Tibial artery (tissue), 4 donors: ENCODE measurements at regions not wholly inside any gene's neighbourhood (a gene's known extent, or its start where the extent isn't known, plus 50 kb on each side); places are given as distances from the start of the nearest gene placed in this dataset.

Source experiments
- DNase-seq, 2 donors: peaks; one replicate each; pipeline ENCODE4 v3.0.0-alpha.2; 2019
- H3K27ac ChIP-seq, 2 donors: fragments of 200-600 bp; sonication (generic) in 1 of 2; 1 replicate in 1 of 2; 2 replicates in 1 of 2; pipeline ENCODE4 v1.5.1; 2018 to 2019; ENCODE audit warnings: mild to moderate bottlenecking in 1 of 2
- H3K27me3 ChIP-seq, 2 donors: fragments of 200-600 bp; sonication (generic) in 1 of 2; one replicate each; pipeline versions ENCODE4 v1.5.1 to v1.6.0; 2016 to 2019
- H3K36me3 ChIP-seq, 3 donors: fragments of 200-600 bp; sonication (generic) in 2 of 3; one replicate each; pipeline ENCODE4 v1.5.1; 2016 to 2019; ENCODE audit warnings: mild to moderate bottlenecking in 2 of 3
- H3K4me1 ChIP-seq, 4 donors: fragments of 200-600 bp; sonication (generic) in 2 of 4; 1 replicate in 3 of 4; 2 replicates in 1 of 4; pipeline ENCODE4 v1.5.1; 2016 to 2019
- H3K4me3 ChIP-seq, 2 donors: fragments of 200-600 bp; sonication (generic) in 1 of 2; 1 replicate in 1 of 2; 2 replicates in 1 of 2; pipeline ENCODE4 v1.5.1; 2018 to 2019; ENCODE audit warnings: mild to moderate bottlenecking in 2 of 2
- H3K9me3 ChIP-seq, 3 donors: fragments of 200-600 bp; sonication (generic) in 1 of 3; one replicate each; pipeline ENCODE4 v1.5.1; 2016 to 2019
- intact Hi-C: fragments of 100-400 bp; cut with DNase I; formaldehyde crosslinking; loops from one replicate; pipeline ENCODE4 v1.15.0; 2023; ENCODE audit warnings: low total_unique reads
- TF ChIP-seq, protein P1 (sequence below), 2 experiments: fragments of 200-600 bp in 1 of 2; fragments of 450-650 bp in 1 of 2; IDR thresholded peaks; one replicate each; pipeline ENCODE4 v1.5.1; 2017 to 2019; ENCODE audit warnings: antibody characterized with exemption in 2 of 2, mild to moderate bottlenecking in 1 of 2, moderate library complexity in 1 of 2

DNA sequence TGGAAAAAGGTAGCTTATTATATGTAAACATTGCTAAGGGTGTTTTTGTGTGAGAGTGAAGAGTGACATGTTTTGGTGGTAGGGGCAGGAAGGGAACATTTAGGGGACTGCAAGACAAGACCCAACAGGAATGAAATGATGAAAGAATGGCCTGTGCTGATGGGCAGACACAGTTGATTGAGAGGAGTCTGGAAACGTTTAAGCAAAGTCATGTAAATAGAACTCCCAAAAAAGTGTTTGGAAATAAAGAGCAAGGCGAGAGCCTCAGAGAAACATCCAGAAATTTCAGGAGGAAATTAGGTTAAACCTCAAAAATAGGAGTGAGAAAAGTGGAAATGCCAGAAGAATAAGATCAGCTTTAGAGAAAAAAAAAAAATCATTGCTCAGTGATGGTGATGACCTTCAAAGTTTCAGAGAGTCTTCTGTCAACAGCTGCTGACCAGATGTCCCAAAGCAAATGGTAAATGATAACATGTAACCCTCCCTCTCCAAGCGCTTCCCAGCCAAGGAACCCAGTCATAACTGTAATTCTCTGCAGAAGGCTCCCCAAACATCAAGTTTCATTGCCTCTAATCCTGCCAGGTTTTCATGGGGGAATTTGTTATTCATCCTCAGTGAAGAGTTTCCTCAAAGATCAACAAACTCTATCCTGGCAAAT, 223.2 kb upstream of the FAR2 start:
- H3K27ac ChIP-seq: no peak overlapping the region
- TF ChIP-seq, protein P1, sequence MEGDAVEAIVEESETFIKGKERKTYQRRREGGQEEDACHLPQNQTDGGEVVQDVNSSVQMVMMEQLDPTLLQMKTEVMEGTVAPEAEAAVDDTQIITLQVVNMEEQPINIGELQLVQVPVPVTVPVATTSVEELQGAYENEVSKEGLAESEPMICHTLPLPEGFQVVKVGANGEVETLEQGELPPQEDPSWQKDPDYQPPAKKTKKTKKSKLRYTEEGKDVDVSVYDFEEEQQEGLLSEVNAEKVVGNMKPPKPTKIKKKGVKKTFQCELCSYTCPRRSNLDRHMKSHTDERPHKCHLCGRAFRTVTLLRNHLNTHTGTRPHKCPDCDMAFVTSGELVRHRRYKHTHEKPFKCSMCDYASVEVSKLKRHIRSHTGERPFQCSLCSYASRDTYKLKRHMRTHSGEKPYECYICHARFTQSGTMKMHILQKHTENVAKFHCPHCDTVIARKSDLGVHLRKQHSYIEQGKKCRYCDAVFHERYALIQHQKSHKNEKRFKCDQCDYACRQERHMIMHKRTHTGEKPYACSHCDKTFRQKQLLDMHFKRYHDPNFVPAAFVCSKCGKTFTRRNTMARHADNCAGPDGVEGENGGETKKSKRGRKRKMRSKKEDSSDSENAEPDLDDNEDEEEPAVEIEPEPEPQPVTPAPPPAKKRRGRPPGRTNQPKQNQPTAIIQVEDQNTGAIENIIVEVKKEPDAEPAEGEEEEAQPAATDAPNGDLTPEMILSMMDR (IDR thresholded peaks at IDR 0.05): no peak
- no peak overlapping the region for H3K4me3 ChIP-seq
- H3K9me3 ChIP-seq: peaks cover 0 to 9% (median 0%) of the 10 kb centered on the region in 3 donors
- H3K36me3 ChIP-seq: no peaks in the 10 kb centered on the region
- DNase-seq: no peak
- no peaks in the 10 kb centered on the region for H3K4me1 ChIP-seq
- intact Hi-C loops: no loop called here
- no peaks in the 10 kb centered on the region for H3K27me3 ChIP-seq

DNA sequence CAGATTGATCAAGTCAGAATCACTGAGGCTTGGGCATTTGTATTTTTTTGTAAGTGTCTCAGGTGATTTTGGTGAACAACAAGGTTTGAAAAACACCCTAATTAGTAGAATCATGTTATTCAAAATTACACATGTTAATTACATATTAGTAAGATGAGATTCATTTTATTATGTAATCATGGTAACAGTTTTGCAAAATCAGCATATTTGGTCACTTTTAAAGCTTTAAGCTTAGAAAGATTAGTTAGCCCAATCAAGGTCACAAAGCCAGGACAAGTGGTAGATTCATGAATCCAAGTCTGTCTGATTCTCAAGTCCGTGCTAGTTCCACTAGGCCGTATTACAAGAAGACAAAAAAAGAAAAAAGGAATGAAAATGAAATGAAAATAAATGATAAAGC, 218.4 kb upstream of the FAR2 start:
- no peaks in the 10 kb centered on the region for H3K27me3 ChIP-seq
- H3K36me3 ChIP-seq: no peaks in the 10 kb centered on the region
- H3K4me3 ChIP-seq: no peak overlapping the region
- H3K4me1 ChIP-seq: no peaks in the 10 kb centered on the region
- H3K9me3 ChIP-seq: no peaks in the 10 kb centered on the region
- no peak for DNase-seq
- H3K27ac ChIP-seq: no peak overlapping the region
- intact Hi-C loops: loop anchor here (10.0 kb wide), 1 partner anchor 54 kb away; no protein-coding TSS in a partner anchor
- TF ChIP-seq, protein P1 (IDR thresholded peaks at IDR 0.05): no peak

DNA sequence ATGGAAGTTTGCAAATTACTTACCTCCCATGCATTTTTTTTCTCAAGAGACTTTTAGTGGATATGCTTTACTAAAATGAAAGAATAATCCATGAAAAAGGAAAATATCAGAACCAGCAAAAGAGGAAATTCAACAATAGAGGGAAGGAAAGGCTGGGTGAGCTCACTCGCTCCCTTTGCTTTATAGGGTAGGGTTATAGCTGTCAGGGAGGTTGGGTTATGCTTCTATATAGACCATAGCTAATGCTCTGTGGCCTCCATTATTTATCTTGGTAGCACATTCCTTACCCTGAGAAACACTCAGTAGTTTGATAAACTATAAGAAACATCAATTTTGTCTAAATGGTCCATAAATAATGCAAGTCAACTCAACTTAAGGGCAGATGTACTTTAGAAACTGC, 215.9 kb upstream of the FAR2 start:
- intact Hi-C loops: loop anchor here (10.0 kb wide), 1 partner anchor 52 kb away; no protein-coding TSS in a partner anchor

DNA sequence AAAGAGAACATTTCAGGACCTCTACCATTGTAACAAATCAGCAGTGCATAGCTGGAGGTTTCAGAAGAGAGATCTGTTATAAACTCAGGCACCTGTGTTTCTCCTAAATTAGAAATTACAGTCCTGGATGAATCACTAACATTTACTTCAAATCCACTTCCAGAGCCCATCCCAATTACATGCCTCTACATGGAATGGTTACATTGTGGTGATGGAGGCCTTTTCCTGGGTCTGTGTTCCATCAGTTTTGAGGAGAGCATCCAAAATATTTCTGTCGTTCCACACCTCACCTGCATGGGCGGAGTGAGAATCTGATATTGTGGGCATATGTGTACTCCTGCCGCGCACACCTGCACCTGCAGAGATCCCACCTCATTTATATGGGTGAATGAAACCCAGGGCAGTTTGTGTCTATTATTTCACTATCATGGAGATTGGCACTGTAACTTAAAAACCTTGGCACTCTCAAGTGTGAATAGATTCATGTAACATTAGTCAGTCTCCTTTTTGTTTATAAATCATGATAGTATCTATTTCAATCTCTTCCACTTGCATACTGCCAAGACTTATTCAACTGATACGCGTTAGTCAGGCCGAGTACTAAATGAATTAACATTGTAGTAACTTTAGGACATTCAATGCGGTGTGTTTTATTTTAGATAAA, 215.1 kb upstream of the FAR2 start:
- Histone ChIP-seq H3K27me3 (no peaks in the 10 kb centered on the region), H3K4me3 (no peak overlapping the region), H3K36me3 (no peaks in the 10 kb centered on the region), H3K9me3 (no peaks in the 10 kb centered on the region), H3K4me1 (no peaks in the 10 kb centered on the region), H3K27ac (no peak overlapping the region)
- intact Hi-C loops: loop anchor here (10.0 kb wide), 1 partner anchor 51 kb away; no protein-coding TSS in a partner anchor
- no peak for DNase-seq
- TF ChIP-seq, protein P1 (IDR thresholded peaks at IDR 0.05): no peak

More for the DNA sequence above, 215.9 kb upstream of the FAR2 start:
- DNase-seq: no peak
- Histone ChIP-seq H3K4me1 (no peaks in the 10 kb centered on the region), H3K36me3 (no peaks in the 10 kb centered on the region), H3K4me3 (no peak overlapping the region), H3K27ac (no peak overlapping the region), H3K27me3 (no peaks in the 10 kb centered on the region), H3K9me3 (no peaks in the 10 kb centered on the region)
- TF ChIP-seq, protein P1 (IDR thresholded peaks at IDR 0.05): no peak

DNA sequence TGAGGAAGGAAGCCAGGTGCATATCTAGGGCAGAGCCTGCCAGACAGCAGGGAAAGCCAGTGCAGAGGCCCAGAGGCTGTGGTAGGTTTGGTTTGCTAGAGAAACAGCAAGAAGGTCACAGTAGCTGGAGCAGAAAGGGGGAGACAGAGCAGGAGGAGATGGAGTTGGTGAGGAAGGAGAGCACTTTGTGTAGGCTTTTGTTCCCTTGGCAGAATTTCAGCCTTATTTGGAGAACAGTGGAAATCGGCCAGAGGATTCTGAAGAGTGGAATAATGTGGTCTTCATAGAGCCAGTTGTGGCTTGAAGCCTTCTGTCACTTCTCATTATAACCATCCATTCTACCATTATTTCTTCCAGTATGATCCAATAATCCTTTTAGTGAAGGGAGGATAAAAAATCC, 212.9 kb upstream of the FAR2 start:
- Histone ChIP-seq H3K4me3 (no peak overlapping the region), H3K36me3 (no peaks in the 10 kb centered on the region), H3K27ac (no peak overlapping the region), H3K27me3 (no peaks in the 10 kb centered on the region), H3K9me3 (no peaks in the 10 kb centered on the region), H3K4me1 (no peaks in the 10 kb centered on the region)
- intact Hi-C loops: loop anchor here (10.0 kb wide), 1 partner anchor 49 kb away; no protein-coding TSS in a partner anchor
- TF ChIP-seq, protein P1 (IDR thresholded peaks at IDR 0.05): no peak
- no peak for DNase-seq
